Tibial nerve (tissue), 4 donors: ENCODE measurements at regions not wholly inside any gene's neighbourhood (a gene's known extent, or its start where the extent isn't known, plus 50 kb on each side); places are given as distances from the start of the nearest gene placed in this dataset.
A peak's percentile ranks its signal among the peaks of the same experiment; 100 is the strongest.

ENCODE experiments used
- EP300 ChIP-seq, 2 donors: sonication (generic); formaldehyde crosslinking; IDR thresholded peaks; one replicate each; pipeline ENCODE4 v1.6.1; 2017; ENCODE audit warnings: antibody characterized with exemption in 2 of 2, mild to moderate bottlenecking in 1 of 2
- POLR2A ChIP-seq, 2 donors: fragments of 450-650 bp; IDR thresholded peaks; one replicate each; pipeline ENCODE4 v1.6.1; 2017; ENCODE audit warnings: antibody characterized with exemption in 2 of 2, mild to moderate bottlenecking in 2 of 2, moderate library complexity in 2 of 2
- TF ChIP-seq, protein P1 (sequence below), 5 experiments: fragments of 200-600 bp in 3 of 5; fragments of 450-650 bp in 2 of 5; sonication (generic) in 3 of 5; IDR thresholded peaks; one replicate each; pipeline ENCODE4 v1.5.1; 2016 to 2019; ENCODE audit warnings: antibody characterized with exemption in 5 of 5, mild to moderate bottlenecking in 3 of 5, moderate library complexity in 2 of 5

DNA sequence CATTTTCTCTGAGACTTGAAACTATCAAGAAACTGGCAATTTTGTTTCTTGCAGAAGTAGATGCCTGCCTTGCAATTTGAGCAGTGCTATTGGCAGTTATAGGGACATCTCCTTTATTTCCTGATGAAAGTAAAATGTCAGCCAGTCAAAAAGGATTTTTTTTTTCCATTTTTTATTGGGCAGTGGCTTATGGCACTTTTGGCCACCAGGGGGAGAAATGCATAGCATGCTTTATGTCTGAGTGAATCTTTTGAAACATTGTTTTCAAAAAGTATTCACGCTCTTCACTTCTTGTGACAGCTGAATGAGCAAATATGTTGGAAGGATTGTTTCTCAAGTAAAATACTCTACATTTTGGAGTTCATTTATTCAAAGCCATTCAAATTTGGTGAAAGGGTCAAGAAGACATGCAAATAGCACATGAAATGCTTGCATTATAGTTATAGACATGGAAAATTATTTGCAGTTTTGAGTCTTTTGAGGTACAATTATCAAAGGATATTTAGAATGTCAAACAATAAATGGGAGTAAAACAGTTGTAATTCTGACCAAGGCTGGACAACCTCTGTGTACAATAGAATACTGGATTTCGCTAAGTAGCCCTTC, 491.0 kb downstream of the CDH2 start:
- TF ChIP-seq, protein P1, sequence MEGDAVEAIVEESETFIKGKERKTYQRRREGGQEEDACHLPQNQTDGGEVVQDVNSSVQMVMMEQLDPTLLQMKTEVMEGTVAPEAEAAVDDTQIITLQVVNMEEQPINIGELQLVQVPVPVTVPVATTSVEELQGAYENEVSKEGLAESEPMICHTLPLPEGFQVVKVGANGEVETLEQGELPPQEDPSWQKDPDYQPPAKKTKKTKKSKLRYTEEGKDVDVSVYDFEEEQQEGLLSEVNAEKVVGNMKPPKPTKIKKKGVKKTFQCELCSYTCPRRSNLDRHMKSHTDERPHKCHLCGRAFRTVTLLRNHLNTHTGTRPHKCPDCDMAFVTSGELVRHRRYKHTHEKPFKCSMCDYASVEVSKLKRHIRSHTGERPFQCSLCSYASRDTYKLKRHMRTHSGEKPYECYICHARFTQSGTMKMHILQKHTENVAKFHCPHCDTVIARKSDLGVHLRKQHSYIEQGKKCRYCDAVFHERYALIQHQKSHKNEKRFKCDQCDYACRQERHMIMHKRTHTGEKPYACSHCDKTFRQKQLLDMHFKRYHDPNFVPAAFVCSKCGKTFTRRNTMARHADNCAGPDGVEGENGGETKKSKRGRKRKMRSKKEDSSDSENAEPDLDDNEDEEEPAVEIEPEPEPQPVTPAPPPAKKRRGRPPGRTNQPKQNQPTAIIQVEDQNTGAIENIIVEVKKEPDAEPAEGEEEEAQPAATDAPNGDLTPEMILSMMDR (IDR thresholded peaks at IDR 0.05) = peak; percentile 20 to 53 (median 39)
- no peak for TF ChIP-seq POLR2A (IDR thresholded peaks at IDR 0.05)
- no peak for TF ChIP-seq EP300 (IDR thresholded peaks at IDR 0.05)
